Dermis microvascular lymphatic vessel endothelial cell (primary cell): ENCODE measurements at regions not wholly inside any gene's neighbourhood (a gene's known extent, or its start where the extent isn't known, plus 50 kb on each side); places are given as distances from the start of the nearest gene placed in this dataset.

ENCODE experiments used
- DNase-seq, 2 donors: peaks; one replicate each; pipeline versions ENCODE4 v3.0.0 to v3.0.0-alpha.2; 2010; ENCODE audit warnings: low read depth in 2 of 2

DNA sequence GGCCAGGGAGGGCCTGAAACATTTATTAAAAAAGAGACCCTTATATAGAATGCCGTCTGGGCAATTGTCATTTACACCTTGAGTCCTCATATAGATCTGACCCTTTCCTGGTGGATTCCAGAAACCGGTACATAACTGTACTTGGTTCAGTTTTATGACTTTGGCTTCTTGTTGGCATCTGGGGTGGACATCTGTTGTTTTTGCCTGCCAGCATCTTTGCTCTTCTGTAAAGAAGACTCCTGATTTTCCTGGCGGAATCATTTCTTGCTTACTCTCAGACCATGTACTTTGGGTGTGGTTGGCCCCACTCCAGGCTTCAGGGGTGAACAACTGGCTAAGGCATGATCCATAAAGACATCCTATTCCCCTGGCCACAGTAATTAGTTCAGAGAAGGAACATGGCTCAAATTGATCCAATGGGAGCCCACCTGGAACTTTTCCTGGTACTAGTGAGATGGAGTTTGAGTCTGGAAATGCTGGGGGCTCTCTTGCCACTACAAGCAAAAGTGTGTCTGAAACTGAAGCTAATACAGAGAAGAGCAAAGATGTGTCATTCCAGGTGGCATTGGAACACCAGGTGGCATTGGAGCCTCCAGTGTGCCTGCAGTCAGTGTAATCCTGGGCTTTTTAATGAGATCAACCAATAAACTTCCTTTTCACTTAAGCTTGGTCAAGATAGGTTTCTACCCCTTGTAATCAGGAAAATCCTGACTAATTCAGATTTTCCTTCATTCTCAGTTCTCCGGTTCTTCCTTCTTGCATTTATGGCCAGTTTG is 332.5 kb upstream of the CAMK1G start:
- DNase-seq = no peak

DNA sequence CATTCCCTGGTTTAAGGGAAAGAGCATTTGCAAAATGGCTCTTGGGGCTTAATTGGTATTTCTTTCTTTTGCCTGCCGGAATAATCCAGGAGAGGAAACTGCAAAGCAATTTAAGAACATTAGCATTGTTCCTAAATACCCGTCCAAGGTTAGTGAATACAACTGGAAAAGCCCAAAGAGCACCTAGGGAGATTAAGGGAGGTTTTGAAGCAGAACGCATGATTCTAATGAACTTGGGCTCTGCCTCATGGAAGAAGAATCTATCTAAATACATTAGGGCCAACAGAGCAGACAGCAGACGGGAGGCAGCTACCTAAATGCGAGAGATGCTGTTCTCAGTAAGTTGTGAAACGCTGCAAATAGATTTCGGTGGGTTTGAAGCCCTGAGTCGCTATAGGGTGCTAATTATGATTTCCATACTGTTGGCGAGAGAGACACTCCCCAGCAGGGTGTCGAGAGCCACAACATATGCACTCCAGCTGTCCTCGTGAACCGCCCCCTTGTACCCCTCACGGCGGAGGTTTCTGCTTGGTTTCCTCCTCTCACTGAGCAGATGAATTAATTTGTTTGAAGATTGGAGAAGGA is 326.7 kb upstream of the CAMK1G start:
- no peak for DNase-seq

DNA sequence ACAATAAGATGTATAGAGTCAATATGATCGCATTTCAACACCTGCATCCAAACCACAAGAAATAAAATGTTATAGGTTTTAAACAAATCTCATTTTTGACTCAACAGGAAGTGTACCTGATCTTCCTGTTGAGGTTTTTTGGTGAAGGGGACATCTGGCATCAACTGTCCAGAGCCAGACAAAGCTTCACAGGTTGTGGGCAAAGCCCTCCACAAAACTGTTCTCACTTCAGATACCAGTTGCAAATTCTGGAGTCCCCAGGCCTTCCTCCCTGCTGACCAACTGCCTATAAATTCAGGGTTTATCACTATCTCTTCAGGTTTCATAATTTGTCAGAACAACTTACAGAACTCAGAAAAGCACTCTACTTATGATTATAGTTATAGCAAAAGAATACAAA is 326.1 kb upstream of the CAMK1G start:
- DNase-seq = no peak

DNA sequence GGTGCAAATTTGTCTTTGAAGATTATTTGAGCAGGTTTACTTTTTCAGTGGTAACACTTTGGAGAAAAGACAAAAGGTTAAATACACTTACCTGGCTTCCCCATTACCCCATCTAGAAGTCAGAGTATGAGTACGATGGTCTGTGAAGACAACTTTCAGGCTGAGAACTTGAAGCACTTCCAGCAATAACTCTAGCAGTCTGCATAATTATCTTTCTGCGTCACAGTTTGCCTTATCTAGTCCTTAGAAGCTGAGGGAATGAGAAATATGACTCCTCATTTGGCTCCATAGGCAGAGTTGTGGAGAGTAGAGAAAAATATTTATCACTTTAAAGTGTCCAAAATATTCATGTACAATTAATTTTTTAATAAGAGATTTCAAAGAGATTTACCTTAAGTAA is 323.4 kb upstream of the CAMK1G start:
- no peak for DNase-seq

DNA sequence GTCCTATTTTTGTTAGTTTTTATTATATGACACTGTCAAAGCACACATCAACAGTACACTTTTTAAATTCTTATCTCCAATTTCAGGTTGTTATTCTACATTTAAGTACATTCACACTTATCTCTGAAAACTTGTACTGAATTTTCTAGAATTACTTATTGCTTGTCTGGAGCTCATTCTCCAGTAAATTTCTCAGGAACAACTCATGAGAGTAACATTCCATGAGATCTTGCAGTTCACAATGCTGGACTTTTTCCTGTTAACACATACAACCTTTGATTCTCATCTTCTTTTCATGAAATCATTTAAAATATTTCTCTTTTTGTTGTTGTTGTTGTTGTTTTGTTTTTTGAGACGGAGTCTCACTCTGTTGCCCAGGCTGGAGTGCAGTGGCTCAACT is 320.9 kb upstream of the CAMK1G start:
- no peak for DNase-seq

DNA sequence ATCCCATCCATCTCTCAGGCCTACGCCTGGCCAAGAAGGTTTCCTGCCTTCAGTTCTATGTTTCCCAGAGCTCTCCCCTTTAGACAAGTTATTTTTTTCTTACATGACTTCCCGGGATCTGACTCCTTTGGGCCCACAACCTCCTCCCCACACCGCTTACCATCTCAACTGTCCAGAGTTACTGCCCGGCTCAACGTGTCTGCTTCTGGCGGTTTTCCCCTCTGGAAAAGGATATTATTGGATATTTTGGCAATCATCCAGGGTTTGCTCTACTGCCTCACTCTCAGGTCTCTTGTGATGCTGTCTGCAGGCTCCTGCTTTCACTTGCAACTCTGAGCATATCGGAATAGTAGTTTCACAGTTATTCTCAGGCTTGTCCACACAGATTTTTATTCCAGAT is 318.2 kb upstream of the CAMK1G start:
- no peak for DNase-seq

DNA sequence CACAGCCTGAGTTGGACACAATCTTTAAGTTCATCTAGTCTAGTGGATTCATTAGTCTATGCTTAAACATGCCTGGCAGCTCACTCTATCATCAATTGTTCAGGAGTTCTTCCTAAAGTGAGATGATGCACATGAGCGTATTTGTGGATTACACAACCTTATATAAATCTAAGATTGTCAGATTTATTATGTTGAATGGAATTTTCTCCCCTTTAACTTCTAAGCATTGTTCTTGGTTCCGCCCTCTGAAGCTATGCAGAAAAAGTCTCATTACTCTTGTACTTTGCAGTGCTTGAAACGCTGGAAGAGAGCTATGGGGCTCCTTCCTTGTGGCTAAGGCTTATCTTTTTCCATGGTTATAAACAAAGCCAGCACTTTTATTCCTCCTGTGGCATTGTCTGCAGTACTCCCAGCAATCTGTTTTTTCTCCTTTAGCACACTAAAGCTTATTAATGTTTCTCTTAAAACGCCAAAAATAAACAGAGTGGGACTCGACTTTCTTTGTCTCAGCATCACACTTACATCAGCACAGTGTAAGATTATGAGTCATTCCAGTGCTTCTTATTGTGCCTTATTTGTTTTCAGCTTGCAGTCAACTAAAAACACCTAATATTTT is 316.8 kb upstream of the CAMK1G start:
- DNase-seq = no peak

DNA sequence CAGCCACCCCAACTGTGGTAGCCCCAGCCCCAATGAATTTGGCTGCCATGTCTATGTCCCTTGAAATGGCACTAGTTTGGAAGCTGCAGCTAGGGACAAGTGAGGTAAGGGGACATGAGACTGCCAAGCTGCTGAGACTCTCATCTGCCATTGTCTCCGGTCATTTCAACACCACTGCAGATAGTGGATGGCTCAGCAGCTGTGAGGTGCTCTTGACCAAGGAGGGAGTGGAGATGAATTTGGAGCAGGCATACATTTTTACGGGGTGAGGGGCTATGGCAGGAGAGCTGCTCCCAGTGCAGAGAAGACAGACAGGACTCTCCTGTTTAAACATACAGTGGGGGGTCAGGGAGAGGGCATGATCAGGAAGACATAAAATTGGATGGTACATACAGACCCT is 315.5 kb upstream of the CAMK1G start:
- DNase-seq = no peak

DNA sequence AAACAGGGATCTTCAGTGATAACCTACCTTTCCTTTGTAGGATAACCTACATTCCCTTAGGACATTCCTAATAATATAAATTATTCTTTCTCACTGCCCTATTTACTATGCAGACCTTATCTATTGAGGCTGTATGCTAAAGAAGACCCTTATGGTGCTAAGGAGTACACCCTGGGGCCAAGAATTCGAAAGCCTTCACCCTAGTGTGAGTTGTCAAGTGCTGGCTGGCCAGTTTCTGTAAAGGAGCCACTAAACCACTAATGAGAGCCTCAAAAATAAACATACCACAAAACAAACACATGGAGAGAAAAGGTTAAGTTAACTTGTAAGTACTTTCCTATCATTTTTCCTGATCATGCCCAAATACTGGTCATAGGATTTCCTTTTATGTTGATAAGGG is 315.0 kb upstream of the CAMK1G start:
- no peak for DNase-seq

DNA sequence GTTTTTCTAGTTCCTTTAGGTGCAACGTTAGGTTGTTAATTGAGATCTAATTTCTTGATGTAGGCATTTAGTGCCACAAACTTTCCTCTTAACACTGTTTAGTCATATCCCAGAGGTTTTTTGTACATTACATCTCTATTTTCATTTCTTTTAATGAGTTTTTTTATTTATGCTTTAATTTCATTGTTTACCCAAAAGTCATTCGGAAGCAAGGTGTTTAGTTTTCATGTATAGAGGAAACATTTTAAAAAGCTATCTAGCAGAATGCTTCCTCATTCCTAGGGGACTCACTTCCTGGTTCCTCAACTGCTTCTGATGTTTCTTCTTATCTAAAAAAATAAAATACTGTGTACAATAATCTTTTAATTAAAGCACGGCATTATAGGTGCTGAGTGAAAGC is 307.2 kb upstream of the CAMK1G start:
- DNase-seq = no peak

DNA sequence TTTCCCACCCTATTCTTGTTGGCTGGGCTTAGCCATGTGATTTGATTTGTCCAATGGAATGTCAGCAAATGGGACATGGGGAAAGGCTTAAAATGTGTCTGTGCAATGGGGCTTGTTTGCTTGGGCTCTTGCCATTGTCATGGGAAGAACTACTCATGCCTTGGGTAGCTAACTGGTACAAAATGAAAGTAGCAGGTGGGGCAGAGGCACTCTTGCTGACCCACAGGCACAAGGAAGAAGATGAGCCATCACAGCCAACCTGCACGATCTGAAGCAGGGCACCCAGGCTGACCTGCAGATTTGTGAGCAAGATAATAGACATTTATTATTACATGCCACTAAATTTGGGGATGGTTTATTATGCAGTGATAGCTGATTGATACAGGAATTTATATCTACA is 305.9 kb upstream of the CAMK1G start:
- DNase-seq = no peak

DNA sequence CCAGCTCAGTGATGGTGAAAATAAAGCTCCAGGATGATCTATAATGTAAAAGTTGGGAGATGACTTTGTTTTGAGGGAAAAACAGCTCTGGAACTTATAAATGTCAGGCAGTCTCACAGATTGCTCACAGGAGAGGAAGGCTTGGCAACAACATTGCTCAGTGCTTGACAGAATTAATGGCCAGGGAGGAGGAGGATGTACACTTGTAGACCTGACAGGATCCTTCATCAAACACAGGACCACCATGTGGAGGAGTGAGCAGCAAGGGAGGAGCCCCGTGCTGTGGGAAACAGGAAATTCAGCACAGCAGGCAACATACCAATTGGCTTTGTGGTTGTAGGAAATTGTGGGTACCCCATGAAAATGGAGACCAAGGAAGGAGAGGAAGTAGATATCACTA is 291.8 kb upstream of the CAMK1G start:
- DNase-seq = no peak

DNA sequence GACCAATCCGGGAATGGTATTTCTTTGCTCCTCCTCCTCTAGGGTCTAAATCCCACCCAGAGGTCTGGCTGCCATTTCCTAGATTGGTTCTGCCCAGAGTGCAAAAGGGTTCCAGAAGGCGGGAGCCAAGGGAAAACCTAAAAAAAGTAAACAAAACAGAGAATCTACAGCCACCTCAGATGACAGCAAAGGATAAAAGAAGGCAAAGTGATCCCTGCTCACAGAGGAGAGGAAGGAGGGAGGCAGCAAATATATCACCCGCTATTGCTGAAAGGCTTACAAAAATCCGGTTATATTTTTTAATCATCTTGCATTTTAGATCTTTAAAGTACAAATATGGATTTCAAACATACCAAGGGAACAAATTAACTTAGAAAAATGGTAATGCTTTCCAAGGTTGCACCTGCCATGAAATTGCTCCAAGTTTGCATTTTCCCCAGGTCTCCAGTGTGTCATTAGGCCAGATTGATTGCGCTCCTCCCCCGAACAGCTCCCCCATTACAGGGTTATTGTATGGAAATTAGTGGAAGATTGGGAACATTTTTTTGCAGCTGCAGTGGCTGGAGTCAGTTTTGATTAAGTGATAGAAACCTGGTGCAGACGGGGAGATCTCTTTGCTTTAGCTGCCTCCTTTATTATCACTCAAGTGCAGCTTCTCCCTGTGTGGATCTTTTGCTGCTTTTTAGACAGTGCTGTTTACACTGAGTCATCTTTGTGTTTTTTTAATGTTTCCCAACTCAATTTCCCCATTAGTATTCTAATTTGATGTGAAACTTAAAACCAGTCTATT is 280.5 kb upstream of the CAMK1G start:
- DNase-seq = no peak

DNA sequence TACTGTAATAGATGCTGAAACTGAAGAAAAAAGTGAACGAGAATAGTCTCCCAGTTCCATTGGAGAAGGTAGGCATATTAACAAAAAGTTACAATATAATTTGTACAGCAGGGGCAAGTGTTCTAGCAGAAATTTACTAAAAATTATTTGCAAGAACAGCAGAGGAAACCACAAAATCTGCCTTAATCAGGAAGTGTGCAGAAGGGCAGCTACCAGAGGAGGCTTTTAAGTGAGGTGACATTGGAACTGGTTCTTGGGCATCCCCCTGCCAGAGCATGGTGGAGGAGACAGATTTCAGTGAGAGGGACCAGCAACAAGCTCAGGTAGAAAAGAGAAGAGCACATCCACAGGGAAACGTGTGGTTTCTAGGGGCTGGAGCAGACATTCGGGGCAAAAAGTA is 279.3 kb upstream of the CAMK1G start:
- DNase-seq = no peak

DNA sequence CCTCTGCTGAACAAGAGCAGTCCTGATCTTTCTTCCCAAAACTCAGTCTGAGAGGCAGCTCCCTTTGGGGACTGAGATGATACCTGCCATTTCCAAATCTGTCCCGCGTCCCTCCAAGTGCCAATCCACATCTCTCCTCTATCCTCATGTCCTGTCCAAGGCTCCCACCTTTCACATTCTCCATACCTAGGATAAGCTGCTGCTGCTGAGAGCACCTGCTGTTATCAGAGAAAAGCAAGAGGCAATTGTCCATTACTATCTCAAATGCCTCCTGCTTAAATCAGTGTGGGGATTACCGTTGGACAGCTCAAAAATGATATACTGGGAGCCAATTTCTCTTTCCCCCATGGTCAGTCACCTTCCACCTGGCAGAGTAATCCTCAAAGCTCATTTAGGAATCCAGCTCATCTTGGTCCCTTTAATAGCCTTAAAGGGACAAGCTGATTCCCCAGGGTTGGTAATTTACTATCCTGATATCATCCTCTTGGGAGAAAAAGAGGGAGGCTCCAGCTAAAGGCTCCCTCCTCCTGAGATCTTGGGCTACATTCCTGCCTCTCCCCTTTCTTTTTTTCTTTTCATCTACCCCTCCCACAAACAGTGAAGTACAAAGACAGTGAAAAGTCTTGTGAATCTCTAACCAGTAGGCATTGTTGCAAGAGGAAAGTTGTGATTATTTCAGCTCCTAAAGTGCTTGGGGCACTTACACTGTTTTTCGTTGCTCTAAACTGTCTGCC is 278.1 kb upstream of the CAMK1G start:
- DNase-seq = no peak

DNA sequence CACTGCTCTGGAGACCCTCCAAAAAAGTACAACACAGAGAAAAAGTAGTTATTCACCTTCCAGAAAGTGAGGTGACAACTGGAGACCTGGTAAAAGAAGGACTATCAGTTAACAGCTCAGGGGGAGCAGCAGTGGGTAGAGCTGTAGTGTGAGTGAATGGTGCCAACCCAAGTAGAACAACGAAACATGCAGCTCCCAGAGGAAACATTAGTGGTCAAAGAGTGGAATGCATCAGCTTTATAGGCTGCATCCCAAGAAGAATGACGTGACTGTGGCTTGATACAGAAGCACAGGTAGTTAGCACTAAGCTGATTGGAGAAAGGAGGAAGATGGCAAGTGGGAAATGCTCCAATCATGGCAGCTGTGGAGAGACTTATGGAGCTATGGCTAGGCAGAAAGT is 275.7 kb upstream of the CAMK1G start:
- no peak for DNase-seq

DNA sequence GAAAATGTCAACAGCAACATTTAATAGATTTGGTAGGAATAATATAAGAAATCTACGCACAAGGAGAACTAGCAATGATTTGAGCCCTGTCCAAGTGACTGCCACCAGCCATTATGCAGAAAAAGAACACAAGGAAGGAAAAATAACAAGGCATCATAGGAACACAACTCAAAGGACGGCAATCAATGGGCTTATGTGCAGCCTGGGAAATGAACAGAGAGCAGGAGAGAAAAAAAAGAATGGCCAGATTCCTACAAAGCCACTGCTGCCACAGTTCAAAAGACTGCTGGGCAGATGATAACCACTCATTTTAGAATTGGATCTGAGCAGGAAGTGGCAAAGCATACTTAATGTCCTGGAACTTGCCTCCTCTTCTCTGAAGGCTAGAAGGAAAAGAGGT is 274.3 kb upstream of the CAMK1G start:
- no peak for DNase-seq

DNA sequence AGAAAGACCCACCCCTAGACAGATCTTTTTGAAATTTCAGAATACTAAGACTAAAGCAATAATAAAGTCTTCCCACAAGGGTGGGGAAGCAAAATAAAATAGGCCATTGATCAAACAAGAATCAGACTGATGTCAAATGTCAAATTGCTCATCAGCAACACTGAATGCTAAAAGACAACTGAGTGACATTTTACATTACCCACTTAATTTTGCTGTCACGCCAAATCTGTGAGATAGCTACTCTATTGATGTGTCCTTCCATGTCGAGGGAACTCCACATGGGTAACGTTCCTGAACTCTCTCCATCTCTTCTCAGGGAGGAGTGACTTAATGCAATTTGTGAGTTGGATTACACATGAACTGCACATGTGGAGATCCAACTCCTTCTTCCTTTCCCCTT is 271.7 kb upstream of the CAMK1G start:
- DNase-seq = no peak

DNA sequence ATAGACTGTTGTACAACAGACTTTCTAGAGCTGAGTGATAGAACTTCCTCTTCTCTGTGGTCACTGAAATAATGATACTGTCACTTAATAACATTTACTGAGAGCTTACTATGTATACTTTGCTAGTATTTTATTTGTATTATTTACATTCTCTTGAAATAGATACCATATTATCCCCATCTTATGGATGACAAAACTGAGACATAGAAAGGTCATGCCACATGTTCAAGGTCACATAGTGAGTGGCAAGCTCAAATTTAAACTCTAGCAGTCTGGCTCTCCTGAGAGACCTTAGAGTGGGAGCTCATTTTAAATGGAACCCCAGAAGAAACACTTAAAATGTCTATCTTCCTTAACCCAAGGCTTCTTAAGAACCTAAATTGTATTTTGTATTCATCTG is 266.6 kb upstream of the CAMK1G start:
- no peak for DNase-seq

DNA sequence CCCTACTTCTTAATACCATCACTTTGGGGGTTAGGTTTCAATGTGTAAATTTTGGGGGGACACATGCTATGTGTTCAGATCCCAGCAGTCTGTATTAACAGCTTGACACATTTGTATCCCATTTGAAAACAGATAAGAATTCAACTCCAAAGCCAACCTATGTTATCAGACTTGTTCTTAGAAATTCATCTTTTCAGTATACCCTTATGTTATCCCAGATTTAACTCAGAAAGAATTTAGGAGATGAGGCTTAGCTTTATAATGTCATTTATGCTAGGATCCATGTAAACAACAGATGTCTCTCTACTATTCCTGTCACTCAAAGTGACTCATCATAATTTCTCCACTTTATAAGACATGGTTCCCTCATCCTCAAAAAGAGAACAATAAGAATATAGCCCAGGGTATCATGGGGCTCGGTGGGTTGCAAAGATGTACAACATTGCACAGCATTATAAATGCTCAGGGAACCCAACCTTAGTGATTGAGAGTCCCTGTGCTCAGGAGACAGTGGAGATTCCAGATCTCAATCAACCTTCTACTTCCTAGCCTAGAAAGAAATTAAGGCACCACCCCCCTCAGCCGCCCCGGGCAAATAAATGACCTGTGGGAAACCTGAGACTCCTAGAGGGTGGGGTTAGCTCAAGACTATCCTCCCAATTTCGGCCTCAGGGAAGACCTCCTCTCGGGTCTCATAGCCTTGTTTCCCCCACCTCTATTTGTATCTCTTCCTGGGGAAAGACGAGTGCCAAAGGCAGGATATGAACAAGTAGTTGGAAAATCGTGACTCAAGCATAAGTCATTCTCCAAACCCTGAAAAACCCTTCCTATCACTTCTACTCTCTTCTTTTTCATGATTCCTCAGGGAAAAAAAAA is 265.1 kb upstream of the CAMK1G start:
- no peak for DNase-seq

DNA sequence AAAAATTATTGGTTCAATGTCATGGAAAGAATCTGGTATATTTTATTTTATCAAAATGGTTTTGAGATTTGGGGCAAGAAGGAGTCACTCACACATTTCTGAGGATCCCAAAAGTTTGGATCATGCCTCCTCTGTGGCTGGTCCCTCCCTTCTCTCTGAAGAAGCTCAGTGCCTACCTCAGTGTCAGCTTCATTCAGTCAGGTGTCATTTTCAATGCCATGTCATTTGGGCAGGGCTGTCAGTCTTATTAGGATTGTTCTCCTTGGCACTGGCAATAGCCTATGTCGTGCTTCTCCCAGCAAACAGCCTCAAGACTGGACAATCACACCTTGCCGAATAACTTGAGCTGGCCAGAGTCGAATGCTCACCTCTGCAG is 264.5 kb upstream of the CAMK1G start:
- no peak for DNase-seq
